GM21381 (cell line): ENCODE measurements at regions not wholly inside any gene's neighbourhood (a gene's known extent, or its start where the extent isn't known, plus 50 kb on each side); places are given as distances from the start of the nearest gene placed in this dataset.

Source experiments
- ATAC-seq: cut with Tn5 transposase; IDR thresholded peaks from one replicate; pipeline ENCODE4 v1.9.1; 2021; ENCODE audit warnings: mild to moderate bottlenecking, moderate library complexity; ENCODE audit not compliant: unreplicated experiment

DNA sequence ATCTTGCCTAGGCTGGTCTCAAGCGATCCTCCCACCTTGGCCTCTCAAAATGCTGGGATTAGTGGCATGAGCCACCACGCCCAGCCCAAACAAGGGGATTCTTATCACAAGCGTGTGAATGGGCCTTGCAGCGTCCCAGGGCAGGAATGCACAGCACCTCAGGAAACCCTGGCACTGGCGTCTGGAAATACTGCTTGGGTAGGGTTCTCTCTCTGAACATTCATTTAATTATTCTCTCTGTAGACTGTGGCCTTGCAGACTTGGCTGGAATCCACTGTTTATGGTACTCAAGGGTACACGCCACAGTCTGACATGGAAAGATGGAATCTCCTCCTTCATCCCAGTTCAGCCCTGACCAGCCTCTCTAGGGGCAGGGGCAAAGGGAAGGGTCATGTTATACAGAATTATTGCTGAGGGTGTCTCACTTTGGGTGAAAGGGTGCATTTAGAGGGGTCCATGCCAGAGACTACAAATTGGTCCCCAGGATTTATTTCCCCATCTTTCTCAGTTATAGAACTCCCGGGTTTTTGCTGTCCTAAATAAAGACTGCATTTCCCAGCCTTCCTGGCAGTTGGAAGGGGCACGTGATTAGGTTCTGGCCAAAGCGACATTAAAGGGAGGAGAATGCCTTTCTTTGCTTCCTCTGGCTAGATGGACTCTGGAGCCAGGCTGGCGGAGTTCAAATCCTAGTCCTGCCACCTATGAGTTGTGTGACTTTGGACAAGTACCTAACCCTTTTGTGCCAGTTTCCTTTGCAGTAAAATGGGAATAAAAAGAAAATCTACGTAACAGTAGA is 147.2 kb upstream of the HAAO start:
- no peak for ATAC-seq

DNA sequence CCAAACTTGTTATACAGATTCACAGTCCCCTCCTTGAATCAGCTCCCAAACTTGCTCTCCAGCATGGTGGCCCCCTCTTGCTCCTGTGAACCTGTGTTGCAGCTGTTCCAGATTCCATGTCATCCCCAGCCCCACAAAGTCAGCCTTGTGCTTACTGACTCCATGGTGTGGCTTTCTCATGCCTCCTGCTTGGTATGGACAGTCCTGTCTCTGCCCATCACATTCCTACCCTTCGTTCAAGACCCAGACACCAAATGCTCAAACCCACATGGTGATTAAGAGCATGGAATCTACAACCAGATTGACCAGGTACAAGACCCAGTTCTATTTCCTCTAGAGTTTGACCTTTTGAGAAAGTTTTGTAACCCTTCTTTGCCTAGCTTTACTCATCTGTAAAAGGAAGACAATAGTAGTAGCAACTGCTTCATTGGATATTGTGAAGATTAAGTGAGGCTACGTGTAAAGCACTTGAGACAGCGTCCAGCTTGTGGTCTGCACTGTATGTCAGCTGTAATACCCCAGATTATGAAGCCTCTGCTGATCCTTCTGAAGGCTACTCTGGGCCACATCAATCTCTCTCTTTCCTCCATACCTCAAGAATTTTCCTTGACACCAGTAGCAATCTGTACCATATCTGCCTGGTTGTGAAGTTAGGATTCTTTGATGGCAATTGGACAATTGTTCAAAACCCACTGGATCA is 146.4 kb upstream of the HAAO start:
- no peak for ATAC-seq

GRCh38 chr2:42937171-42937875 is 144.9 kb upstream of the HAAO start:
- ATAC-seq: no peak

DNA sequence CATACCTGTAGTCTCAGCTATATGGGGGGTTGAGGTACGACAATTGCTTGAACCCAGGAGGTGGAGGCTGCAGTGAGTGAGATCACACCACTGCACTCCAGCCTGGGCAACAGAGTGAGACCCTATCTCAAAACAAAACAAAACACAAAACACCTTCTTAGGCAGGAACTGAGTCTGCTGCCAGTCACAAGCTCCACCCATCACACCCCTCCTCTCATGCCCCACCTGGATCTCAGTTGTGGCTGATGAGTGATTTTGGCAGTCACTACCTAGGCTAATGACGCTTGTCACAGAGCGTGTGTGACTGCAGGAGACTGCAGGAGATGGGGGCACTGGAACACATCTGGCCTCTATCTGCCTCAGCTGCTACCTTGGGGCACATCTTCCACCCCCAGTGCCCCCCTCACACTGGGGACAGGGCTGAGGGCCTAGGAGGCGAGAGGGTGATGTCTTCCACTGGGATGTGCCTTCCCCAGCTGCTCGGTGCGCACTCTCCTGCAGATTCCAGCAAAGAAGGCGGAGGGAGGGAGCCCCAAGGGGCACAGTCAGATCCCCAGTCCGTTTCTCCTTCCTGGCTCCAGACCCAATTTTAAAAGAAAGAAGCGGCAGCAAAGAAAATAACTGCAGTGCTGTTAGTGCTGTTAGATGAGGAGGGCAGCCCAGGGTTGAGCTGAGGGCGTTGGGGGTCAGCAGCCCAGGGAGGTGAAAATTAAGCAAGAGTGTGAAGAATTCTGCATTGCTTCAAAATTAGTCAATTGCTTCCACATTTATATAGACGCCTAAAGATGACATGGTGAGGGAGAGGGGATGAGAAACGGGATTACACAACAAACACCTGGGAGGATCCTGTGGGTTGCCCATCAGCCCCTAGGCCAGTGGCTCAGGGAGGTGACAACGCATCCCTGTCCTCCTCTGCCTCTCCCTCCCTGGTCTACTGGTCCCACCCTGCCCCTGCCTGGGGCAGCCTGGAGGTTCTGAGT is 143.6 kb upstream of the HAAO start:
- no peak for ATAC-seq

DNA sequence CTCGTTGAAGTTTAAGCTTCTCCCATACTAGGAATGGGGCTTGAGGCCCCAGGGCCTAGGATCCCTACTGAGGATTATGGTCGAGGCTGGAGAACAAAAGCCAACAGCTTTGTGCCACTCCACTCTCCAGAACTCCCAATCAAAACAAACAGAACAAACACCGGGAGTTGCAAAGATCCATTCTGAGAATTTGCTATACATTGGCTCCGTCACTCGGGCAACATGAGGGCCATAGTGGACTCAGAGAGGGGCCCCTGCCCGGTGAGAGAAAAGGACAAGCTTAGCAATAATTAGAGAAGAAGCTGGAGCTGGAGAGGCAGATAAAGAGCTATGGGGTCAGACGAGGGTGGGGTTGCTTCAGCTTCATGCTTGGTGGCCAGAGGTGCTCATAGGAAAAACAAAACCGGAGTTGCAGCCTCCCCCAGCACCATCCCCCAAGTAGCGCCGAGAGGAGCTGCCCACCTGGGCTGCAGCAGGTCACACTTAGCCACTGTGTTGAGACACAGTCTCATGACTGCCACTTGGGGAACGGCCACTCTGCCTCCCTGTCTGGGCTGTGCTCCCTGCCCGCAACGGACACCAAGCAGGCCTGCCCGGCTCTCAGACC is 142.3 kb upstream of the HAAO start:
- ATAC-seq: no peak

DNA sequence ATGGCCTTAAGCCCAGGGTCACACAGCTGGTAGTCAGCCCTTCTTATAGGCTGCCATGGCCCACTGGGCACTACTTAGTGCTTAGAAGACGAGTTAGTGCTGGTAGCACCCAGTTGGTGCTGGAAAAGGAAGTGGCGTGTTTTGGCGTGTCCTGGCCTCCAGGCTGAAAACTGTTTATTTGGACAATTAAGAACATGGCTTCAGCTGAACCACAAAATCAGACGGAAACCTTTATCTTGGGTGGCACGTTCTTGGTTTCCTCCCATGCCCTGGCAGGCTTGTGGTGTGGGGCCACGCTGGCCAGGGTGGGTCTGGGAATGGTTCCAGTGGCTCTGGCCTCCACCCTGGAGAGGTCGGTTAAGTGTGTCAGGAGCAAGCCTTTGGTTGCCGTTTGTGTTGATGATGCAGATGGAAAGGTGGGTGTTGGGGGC is 141.5 kb upstream of the HAAO start:
- ATAC-seq: no peak

GRCh38 chr2:42932271-42933151 is 140.1 kb upstream of the HAAO start:
- no peak for ATAC-seq

GRCh38 chr2:42931818-42932195 is 139.4 kb upstream of the HAAO start:
- no peak for ATAC-seq

DNA sequence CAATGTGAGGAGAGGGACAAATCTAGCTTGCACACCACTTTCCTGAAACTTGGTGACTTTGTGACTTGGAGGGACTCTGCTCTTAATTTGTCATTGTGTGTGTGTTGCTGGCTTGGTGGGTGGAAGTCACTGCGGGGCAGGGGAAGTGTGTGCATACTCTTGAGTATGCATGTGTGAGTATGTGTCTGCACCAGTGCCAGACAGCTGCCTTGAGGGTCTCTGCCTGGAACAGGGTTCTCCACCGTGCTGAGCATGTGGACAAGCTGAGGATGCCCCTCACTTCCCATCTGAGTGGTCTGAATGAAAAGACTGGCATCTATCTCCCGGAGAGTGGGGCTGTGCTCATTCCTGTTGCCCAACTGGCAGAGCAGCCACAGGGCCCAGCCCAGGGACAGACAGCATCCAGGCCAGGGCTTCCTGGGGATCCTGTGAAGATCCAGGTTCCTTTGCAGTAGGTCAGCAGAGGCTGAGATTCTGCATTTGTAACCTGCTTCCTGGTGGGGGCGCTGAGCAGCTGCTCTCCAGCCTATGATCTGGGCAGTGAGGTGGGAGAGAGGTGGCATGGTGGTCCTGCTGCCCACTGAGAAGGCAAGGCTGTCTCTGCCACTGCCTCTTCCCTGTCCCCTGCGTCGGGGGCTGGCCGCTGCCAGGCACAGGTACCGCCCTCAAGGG is 138.9 kb upstream of the HAAO start:
- no peak for ATAC-seq

GRCh38 chr2:42930025-42930581 is 137.7 kb upstream of the HAAO start:
- no peak for ATAC-seq

- ATAC-seq: no peak
These were observed 137.2 kb upstream of the HAAO start for GRCh38 chr2:42929546-42930024.

- ATAC-seq: no peak
These were observed 136.5 kb upstream of the HAAO start for GRCh38 chr2:42928692-42929545.

DNA sequence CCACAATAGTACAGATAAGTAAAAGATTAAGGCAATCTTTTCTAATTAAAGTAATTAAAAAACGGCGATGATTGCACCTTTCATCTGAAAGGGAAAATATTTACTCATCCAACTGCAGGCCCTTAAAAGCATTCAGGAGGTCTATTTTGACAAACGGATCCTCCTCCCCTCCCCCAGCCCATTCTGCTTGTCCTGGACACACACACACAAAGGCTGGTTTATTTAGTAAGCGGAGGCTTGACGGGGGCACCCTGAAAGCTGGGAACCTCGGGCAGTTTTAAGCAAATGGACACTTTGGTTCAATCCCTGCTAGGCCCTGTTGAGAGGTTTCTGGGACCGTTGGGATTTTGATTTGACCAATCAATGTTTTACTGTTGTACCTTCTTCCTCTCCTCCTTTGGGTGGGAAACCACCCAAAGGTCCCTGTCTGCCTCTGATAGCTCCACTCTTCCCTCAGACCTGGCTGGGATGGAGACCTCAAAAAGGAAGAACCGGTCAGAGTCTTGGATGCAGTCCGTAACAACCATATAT is 135.8 kb upstream of the HAAO start:
- ATAC-seq: no peak

DNA sequence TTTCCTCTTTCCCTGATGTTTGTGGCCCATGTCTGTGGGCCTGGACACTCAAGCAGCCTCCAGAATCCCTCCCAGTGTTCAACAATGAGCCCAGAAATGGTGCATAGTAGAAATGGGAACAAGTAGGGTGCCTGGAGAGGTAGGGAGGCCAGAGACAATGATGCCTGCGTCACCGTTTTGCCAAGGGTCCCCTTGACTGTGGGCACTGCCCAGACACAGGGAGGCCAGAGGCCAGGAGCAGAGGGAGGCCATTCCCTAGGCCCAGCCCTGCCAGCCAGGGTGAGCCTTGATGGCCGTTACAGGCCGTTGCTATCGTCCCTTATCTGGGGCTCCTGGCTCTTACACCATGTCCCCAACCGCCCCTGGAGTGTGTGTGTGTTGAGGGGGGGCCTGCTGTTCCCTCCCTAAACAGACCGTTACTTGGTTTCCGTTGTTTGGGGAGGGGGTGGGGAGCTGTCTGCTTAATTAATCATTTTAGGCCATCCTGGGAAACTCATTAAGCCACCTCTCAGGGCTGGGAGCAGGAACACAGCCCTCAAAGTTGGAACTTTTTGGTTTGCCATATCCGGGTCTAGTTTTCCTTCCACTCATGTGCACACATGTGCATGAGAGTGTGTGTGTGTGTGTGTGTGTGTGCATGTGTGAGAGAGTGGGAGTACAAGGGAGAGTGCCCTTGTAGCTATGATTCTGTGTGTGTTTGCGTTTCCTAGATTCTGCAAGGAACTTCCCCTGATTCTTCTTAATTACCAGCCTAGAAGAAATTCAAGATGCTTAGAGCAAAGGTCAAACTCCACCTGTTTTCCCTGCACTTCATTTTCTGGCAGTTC is 135.2 kb upstream of the HAAO start:
- no peak for ATAC-seq

- no peak for ATAC-seq
These were observed 134.3 kb upstream of the HAAO start for GRCh38 chr2:42926434-42927333.
